HepG2 (cell line): ENCODE measurements at regions not wholly inside any gene's neighbourhood (a gene's known extent, or its start where the extent isn't known, plus 50 kb on each side); places are given as distances from the start of the nearest gene placed in this dataset.

Source experiments
- ATAC-seq: fragments of 200-7000 bp; cut with Tn5 transposase; 3 replicates; pipeline ENCODE4 v1.9.1; 2020; ENCODE audit warnings: mild to moderate bottlenecking, moderate library complexity
- BruUV-seq: library from RNA; stranded (reverse); fragments of 400-500 nt; replicated peaks from 2 replicates; lab custom pipeline; 2021; lab: Mats Ljungman, UMichigan
- CTCF ChIA-PET: fragments of 300-600 bp; formaldehyde crosslinking; extraction: SDS; loops from one replicate; lab custom pipeline; 2021; ENCODE audit warnings: low total read pairs, inconsistent platforms, low intra/inter-chr PET ratio; lab: Yijun Ruan, JAX
- POLR2A ChIA-PET: fragments of 350-600 bp; sonication (Branson Sonifier 250); formaldehyde crosslinking; loops from one replicate; lab custom pipeline; 2020; ENCODE audit warnings: antibody characterized with exemption, inconsistent platforms; lab: Yijun Ruan, JAX
- DNase-seq: peaks from one replicate; pipeline ENCODE4 v3.0.0-alpha.2; 2015; ENCODE audit warnings: low spot score
- FAIRE-seq: peaks from 3 replicates; lab custom pipeline; 2011; peaks lifted over from hg19 to GRCh38; lab: Jason Lieb, UNC
- H2AFZ ChIP-seq: one replicate; pipeline ENCODE4 v1.6.1; 2011; ENCODE audit warnings: low read length, inconsistent platforms
- H3K27ac ChIP-seq: fragments of 300-600 bp; 3 replicates; pipeline ENCODE4 v1.8.0; 2011; ENCODE audit warnings: mixed run types, mild to moderate bottlenecking, mixed read lengths, low read length, inconsistent platforms; ENCODE audit not compliant: insufficient read depth; ENCODE audit errors: extremely low read length
- H3K27me3 ChIP-seq, 2 experiments: fragments of 200-600 bp in 1 of 2; 2 replicates in 1 of 2; 3 replicates in 1 of 2; pipeline versions ENCODE4 v1.6.0 to v1.8.0; 2011; ENCODE audit warnings: low read length in 2 of 2, mild to moderate bottlenecking in 2 of 2, moderate library complexity in 2 of 2, inconsistent platforms in 1 of 2; ENCODE audit not compliant: insufficient read depth in 2 of 2, control insufficient read depth in 1 of 2
- H3K36me3 ChIP-seq, 2 experiments: fragments of 200-600 bp in 1 of 2; replicated peaks in 1 of 2; 2 replicates in 1 of 2; 3 replicates in 1 of 2; pipeline versions ENCODE4 v1.5.1 to v1.8.0; 2011; ENCODE audit warnings: low read length in 2 of 2, inconsistent platforms in 1 of 2; ENCODE audit not compliant: insufficient read depth in 2 of 2, control insufficient read depth in 1 of 2
- H3K4me1 ChIP-seq: 2 replicates; pipeline ENCODE4 v1.5.1; 2012; ENCODE audit warnings: low read length, inconsistent platforms; ENCODE audit not compliant: insufficient read depth
- H3K4me2 ChIP-seq: 2 replicates; pipeline ENCODE4 v1.6.0; 2011; ENCODE audit warnings: low read depth, low read length, inconsistent platforms
- H3K4me3 ChIP-seq, 3 experiments: fragments of 200-600 bp in 1 of 3; sonication (generic), shearing (Covaris generic) in 1 of 3; replicated peaks in 1 of 3; 2 replicates each; pipeline ENCODE4 v1.5.1; 2011 to 2016; ENCODE audit warnings: low read length in 3 of 3, inconsistent platforms in 2 of 3, low read depth in 2 of 3, mild to moderate bottlenecking in 2 of 3, control low read depth in 1 of 3, mixed read lengths in 1 of 3; ENCODE audit not compliant: insufficient read depth in 1 of 3
- H3K79me2 ChIP-seq: one replicate; pipeline ENCODE4 v1.6.1; 2011; ENCODE audit warnings: low read length, inconsistent platforms; ENCODE audit not compliant: insufficient read depth
- H3K9ac ChIP-seq: 2 replicates; pipeline ENCODE4 v1.6.0; 2011; ENCODE audit warnings: mild to moderate bottlenecking, low read depth, low read length, inconsistent platforms; ENCODE audit not compliant: insufficient read depth
- H3K9me3 ChIP-seq: 2 replicates; pipeline ENCODE4 v1.5.1; 2012; ENCODE audit warnings: mild to moderate bottlenecking, low read length
- H4K20me1 ChIP-seq: 2 replicates; pipeline ENCODE4 v1.6.0; 2011; ENCODE audit warnings: inconsistent platforms, mild to moderate bottlenecking, low read length, moderate library complexity; ENCODE audit not compliant: insufficient read depth
- CBX5 ChIP-seq: sonication (generic); formaldehyde crosslinking; IDR thresholded peaks from 2 replicates; pipeline ENCODE4 v1.4.0; 2020; ENCODE audit warnings: missing genetic modification reagents, borderline replicate concordance
- CREBL2 ChIP-seq: sonication (generic); formaldehyde crosslinking; IDR thresholded peaks from 2 replicates; pipeline ENCODE4 v1.8.1; 2023; ENCODE audit warnings: missing genetic modification reagents, mild to moderate bottlenecking, borderline replicate concordance
- ELF3 ChIP-seq: IDR thresholded peaks from 2 replicates; pipeline ENCODE4 v1.6.1; 2016; ENCODE audit warnings: missing genetic modification reagents, missing compliant biosample characterization
- GMEB2 ChIP-seq: IDR thresholded peaks from 2 replicates; pipeline ENCODE4 v1.6.1; 2016; ENCODE audit warnings: missing biosample characterization, missing genetic modification reagents, low read depth
- RBM39 ChIP-seq: fragments of 200-400 bp; formaldehyde crosslinking; IDR thresholded peaks from one replicate; pipeline ENCODE4 v1.6.1; 2018; ENCODE audit warnings: antibody characterized with exemption, mild to moderate bottlenecking, low read depth, low read length; ENCODE audit not compliant: poor library complexity, severe bottlenecking
- SRSF1 ChIP-seq: fragments of 200-400 bp; formaldehyde crosslinking; optimal IDR thresholded peaks from 2 replicates; pipeline ENCODE3; 2017; ENCODE audit warnings: mild to moderate bottlenecking, low read depth, low read length, moderate library complexity
- ZBTB40 ChIP-seq, 2 experiments: fragments of 450-650 bp in 1 of 2; sonication (generic) in 1 of 2; formaldehyde crosslinking in 1 of 2; IDR thresholded peaks; 2 replicates each; pipeline versions ENCODE4 v1.6.1 to v1.8.0; 2016 to 2022; ENCODE audit warnings: antibody characterized with exemption in 1 of 2, mild to moderate bottlenecking in 1 of 2, missing genetic modification reagents in 1 of 2
- ZNF367 ChIP-seq: sonication (generic); formaldehyde crosslinking; IDR thresholded peaks from 2 replicates; pipeline ENCODE4 v1.4.0; 2020; ENCODE audit warnings: missing genetic modification reagents, borderline replicate concordance
- in situ Hi-C: cut with HindIII; loops from 2 replicates; pipeline ENCODE4 v1.10.0; 2017; ENCODE audit warnings: low pct_unique_long_range_greater_than_20kb; ENCODE audit not compliant: extremely low pct_ligation_motif_present
- intact Hi-C: fragments of 100-400 bp; cut with micrococcal nuclease; formaldehyde crosslinking; loops from one replicate; pipeline ENCODE4 v1.10.0; 2022; ENCODE audit not compliant: unreplicated experiment
- TF ChIP-seq, protein P1 (sequence below): sonication (generic); formaldehyde crosslinking; IDR thresholded peaks from 2 replicates; pipeline ENCODE4 v1.9.0; 2021; ENCODE audit warnings: missing genetic modification reagents, mild to moderate bottlenecking, borderline replicate concordance

- ATAC-seq, result no peak
- intact Hi-C loops, result no loop called here
- in situ Hi-C loops, result no loop called here
- CTCF ChIA-PET, result no interaction called here
- Histone ChIP-seq H3K27ac (no peak overlapping the region), H3K4me3 (no peak overlapping the region), H3K4me1 (peaks cover 15% of the 10 kb centered on the region), H3K4me2 (no peak overlapping the region), H3K36me3 (no peaks in the 10 kb centered on the region), H3K79me2 (no peaks in the 10 kb centered on the region), H4K20me1 (no peaks in the 10 kb centered on the region), H3K9me3 (no peaks in the 10 kb centered on the region), H3K9ac (no peak overlapping the region), H3K27me3 (peaks cover 0 to 30% of the 10 kb centered on the region in 2 experiments; a peak in 3 of 5 replicates), H2AFZ (no peak overlapping the region)
- DNase-seq, result no peak
- no peak for FAIRE-seq
- POLR2A ChIA-PET, result no interaction called here
- no TSS peak for BruUV-seq
- TF ChIP-seq CBX5 (CRISPR knock-in tag) (no peak), ZBTB40 (IDR thresholded peaks at IDR 0.05) (no peak), ZBTB40 (CRISPR knock-in tag; IDR thresholded peaks at IDR 0.05) (no peak), CREBL2 (no peak), RBM39 (no peak), ELF3 (CRISPR knock-in tag) (no peak), SRSF1 (no peak), ZNF367 (CRISPR knock-in tag) (no peak), GMEB2 (CRISPR knock-in tag) (no peak)
- TF ChIP-seq, protein P1, sequence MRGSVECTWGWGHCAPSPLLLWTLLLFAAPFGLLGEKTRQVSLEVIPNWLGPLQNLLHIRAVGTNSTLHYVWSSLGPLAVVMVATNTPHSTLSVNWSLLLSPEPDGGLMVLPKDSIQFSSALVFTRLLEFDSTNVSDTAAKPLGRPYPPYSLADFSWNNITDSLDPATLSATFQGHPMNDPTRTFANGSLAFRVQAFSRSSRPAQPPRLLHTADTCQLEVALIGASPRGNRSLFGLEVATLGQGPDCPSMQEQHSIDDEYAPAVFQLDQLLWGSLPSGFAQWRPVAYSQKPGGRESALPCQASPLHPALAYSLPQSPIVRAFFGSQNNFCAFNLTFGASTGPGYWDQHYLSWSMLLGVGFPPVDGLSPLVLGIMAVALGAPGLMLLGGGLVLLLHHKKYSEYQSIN (CRISPR knock-in tag), result no peak
Observed at GRCh38 chr22:22076361-22076760, 93.8 kb upstream of the TOP3B start.
